Brain microvascular endothelial cell (primary cell): ENCODE measurements at regions not wholly inside any gene's neighbourhood (a gene's known extent, or its start where the extent isn't known, plus 50 kb on each side); places are given as distances from the start of the nearest gene placed in this dataset.
A peak's percentile ranks its signal among the peaks of the same experiment; 100 is the strongest.
"Not testable (repeated sequence)": the region's sequence is repeated elsewhere in the genome, so short reads cannot be mapped to it uniquely, and the experiment has no call there.

Experiments used
- DNase-seq: peaks from one replicate; pipeline ENCODE4 v3.0.0-alpha.2; 2020
- H3K27ac ChIP-seq: fragments of 250-450 bp; sonication (Bioruptor Pico); 2 replicates; pipeline ENCODE4 v1.5.1; 2020; ENCODE audit warnings: mild to moderate bottlenecking, moderate library complexity
- H3K27me3 ChIP-seq: fragments of 250-450 bp; sonication (Bioruptor Pico); replicated peaks from 2 replicates; pipeline ENCODE4 v1.5.1; 2020; ENCODE audit warnings: mild to moderate bottlenecking
- H3K36me3 ChIP-seq: fragments of 250-450 bp; sonication (Bioruptor Pico); replicated peaks from 2 replicates; pipeline ENCODE4 v1.5.1; 2020; ENCODE audit warnings: mild to moderate bottlenecking
- H3K4me3 ChIP-seq: 2 replicates; pipeline ENCODE4 v1.5.1; 2011; ENCODE audit warnings: low read depth, mild to moderate bottlenecking, control low read depth, low read length, moderate library complexity
- in situ Hi-C: cut with HindIII; loops from 2 replicates; pipeline ENCODE4 v1.10.0; 2017; ENCODE audit warnings: low sequenced_read_pairs, low pct_ligation_motif_present
- TF ChIP-seq, protein P1 (sequence below): IDR thresholded peaks from 2 replicates; pipeline ENCODE4 v1.5.1; 2011; ENCODE audit warnings: low read depth, mild to moderate bottlenecking, moderate library complexity, low read length, control low read depth, inconsistent platforms; ENCODE audit errors: missing control alignments

GRCh38 chr13:99085808-99086266 lies 108.0 kb upstream of the DOCK9 start:
- H3K27me3 ChIP-seq = no peaks in the 10 kb centered on the region
- no peak for DNase-seq
- no peak overlapping the region for H3K27ac ChIP-seq
- H3K36me3 ChIP-seq = no peaks in the 10 kb centered on the region
- H3K4me3 ChIP-seq = peak overlapping the region; percentile 58
- in situ Hi-C loops = no loop called here
- TF ChIP-seq, protein P1, sequence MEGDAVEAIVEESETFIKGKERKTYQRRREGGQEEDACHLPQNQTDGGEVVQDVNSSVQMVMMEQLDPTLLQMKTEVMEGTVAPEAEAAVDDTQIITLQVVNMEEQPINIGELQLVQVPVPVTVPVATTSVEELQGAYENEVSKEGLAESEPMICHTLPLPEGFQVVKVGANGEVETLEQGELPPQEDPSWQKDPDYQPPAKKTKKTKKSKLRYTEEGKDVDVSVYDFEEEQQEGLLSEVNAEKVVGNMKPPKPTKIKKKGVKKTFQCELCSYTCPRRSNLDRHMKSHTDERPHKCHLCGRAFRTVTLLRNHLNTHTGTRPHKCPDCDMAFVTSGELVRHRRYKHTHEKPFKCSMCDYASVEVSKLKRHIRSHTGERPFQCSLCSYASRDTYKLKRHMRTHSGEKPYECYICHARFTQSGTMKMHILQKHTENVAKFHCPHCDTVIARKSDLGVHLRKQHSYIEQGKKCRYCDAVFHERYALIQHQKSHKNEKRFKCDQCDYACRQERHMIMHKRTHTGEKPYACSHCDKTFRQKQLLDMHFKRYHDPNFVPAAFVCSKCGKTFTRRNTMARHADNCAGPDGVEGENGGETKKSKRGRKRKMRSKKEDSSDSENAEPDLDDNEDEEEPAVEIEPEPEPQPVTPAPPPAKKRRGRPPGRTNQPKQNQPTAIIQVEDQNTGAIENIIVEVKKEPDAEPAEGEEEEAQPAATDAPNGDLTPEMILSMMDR = no peak

DNA sequence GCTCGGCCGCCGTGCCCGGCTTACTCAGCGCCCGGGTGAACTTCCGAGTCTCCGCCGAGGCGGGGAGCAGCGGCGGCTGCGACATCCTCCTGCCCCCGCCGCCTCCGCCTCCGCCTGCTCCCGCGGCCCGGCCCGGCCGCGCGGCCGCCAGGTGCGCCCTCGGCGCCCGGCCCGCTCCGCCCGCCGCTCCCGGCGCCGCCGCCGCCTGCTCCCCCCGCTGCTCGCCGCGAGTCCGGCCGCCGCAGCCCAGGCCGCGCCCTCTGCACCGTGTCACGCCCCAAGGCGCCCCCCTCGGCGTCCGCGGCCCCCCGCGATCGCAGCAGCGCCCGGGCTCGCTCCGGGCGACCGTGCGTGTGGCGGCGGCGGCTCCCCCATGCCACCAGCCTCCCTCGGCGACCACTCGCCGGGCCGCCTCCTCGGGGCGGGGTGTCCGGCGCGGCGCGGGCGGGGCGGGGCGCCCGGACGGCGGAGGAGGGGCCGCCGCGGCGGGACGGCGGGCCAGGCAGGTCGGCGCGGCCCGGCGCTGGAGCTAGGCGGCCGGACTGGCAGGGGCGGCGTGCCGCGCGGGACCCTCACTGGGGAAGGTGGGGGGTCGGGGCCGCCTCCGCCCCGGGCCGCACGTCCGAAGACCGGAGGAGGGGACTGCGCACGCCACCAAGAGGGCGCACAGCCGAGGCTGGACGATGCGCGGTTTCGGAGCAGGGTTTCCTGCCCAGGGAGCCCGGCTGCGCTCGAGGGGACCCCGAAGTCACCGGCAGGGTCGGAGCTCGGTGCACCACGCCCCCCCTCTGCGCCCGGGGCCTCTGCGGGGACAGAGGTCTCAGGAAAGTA lies 108.6 kb upstream of the DOCK9 start:
- no peaks in the 10 kb centered on the region for H3K27me3 ChIP-seq
- in situ Hi-C loops = no loop called here
- peak; percentile 32 for DNase-seq
- TF ChIP-seq, protein P1 = peak; percentile 10
- H3K4me3 ChIP-seq = peak overlapping the region; percentile 67
- H3K36me3 ChIP-seq = no peaks in the 10 kb centered on the region
- peak overlapping the region; percentile 52 for H3K27ac ChIP-seq

GRCh38 chr13:99087098-99087953 lies 109.5 kb upstream of the DOCK9 start:
- Histone ChIP-seq H3K27me3 (no peaks in the 10 kb centered on the region), H3K4me3 (peak overlapping the region; percentile 67), H3K36me3 (no peaks in the 10 kb centered on the region), H3K27ac (peak overlapping the region; percentile 52)
- TF ChIP-seq, protein P1 = peak; percentile 36
- in situ Hi-C loops = no loop called here
- DNase-seq = peak; percentile 73

- Histone ChIP-seq H3K27me3 (no peaks in the 10 kb centered on the region), H3K4me3 (peak overlapping the region; percentile 67), H3K36me3 (no peaks in the 10 kb centered on the region), H3K27ac (peak overlapping the region; percentile 52)
- in situ Hi-C loops = no loop called here
- TF ChIP-seq, protein P1 = no peak
- DNase-seq = no peak
Observed at GRCh38 chr13:99087954-99088491, 110.2 kb upstream of the DOCK9 start.

GRCh38 chr13:99093997-99094396 lies 106.7 kb upstream of the UBAC2 start:
- Histone ChIP-seq H3K4me3 (no peak overlapping the region), H3K27ac (no peak overlapping the region), H3K27me3 (no peaks in the 10 kb centered on the region), H3K36me3 (no peaks in the 10 kb centered on the region)
- TF ChIP-seq, protein P1 = no peak
- in situ Hi-C loops = no loop called here
- DNase-seq = no peak

DNA sequence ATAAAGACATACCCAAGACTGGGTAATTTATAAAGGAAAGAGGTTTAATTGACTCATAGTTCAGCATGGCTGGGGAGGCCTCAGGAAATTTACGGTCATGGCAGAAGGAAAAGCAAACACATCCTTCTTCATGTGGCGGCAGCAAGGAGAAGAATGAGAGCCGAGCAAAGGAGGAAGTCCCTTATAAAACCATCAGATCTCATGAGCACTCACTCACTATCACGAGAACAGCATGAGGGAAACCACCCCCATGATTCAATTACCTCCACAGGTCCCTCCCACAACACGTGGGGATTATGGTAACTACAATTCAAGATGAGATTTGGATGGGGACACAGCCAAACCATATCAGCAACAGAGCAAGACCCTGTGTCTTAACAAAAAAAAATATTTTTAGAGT lies 98.8 kb upstream of the UBAC2 start:
- H3K27ac ChIP-seq, H3K36me3 ChIP-seq, in situ Hi-C loops, H3K27me3 ChIP-seq, DNase-seq, H3K4me3 ChIP-seq: not testable (repeated sequence)
